Upper lobe of left lung (tissue), 6 donors: ENCODE measurements at regions not wholly inside any gene's neighbourhood (a gene's known extent, or its start where the extent isn't known, plus 50 kb on each side); places are given as distances from the start of the nearest gene placed in this dataset.

Source experiments
- ATAC-seq, 2 donors: fragments of 200-7000 bp; cut with Tn5 transposase; one replicate each; pipeline ENCODE4 v1.9.1; 2022; ENCODE audit warnings: mild to moderate bottlenecking in 2 of 2, moderate library complexity in 2 of 2; ENCODE audit not compliant: low FRiP score in 2 of 2
- DNase-seq, 2 donors: peaks; one replicate each; pipeline ENCODE4 v3.0.0-alpha.2; 2019 to 2020
- H3K27ac ChIP-seq, 4 donors: fragments of 200-600 bp; sonication (generic); one replicate each; pipeline ENCODE4 v1.5.1; 2016 to 2019
- H3K27me3 ChIP-seq, 4 donors: fragments of 200-600 bp; sonication (generic); one replicate each; pipeline ENCODE4 v1.5.1; 2017 to 2019
- H3K36me3 ChIP-seq, 4 donors: fragments of 200-600 bp; sonication (generic); one replicate each; pipeline ENCODE4 v1.5.1; 2016 to 2019
- H3K4me1 ChIP-seq, 4 donors: fragments of 200-600 bp; sonication (generic); one replicate each; pipeline ENCODE4 v1.5.1; 2018 to 2019
- H3K4me3 ChIP-seq, 4 donors: fragments of 200-600 bp; sonication (generic); one replicate each; pipeline ENCODE4 v1.5.1; 2017 to 2019; ENCODE audit warnings: mild to moderate bottlenecking in 2 of 4, moderate library complexity in 1 of 4
- H3K9me3 ChIP-seq, 4 donors: fragments of 200-600 bp; sonication (generic); one replicate each; pipeline ENCODE4 v1.5.1; 2018 to 2019
- CTCF ChIP-seq, 6 experiments: fragments of 450-650 bp in 4 of 6; fragments of 200-600 bp in 2 of 6; sonication (generic) in 2 of 6; IDR thresholded peaks; one replicate each; pipeline ENCODE4 v1.5.1; 2016 to 2019; ENCODE audit warnings: antibody characterized with exemption in 6 of 6
- EP300 ChIP-seq, 4 donors: sonication (generic); formaldehyde crosslinking; IDR thresholded peaks; one replicate each; pipeline ENCODE4 v1.5.1; 2017; ENCODE audit warnings: antibody characterized with exemption in 4 of 4, control low read depth in 2 of 4
- POLR2A ChIP-seq, 4 donors: fragments of 450-650 bp; IDR thresholded peaks; one replicate each; pipeline ENCODE4 v1.5.1; 2016 to 2017; ENCODE audit warnings: antibody characterized with exemption in 4 of 4, mild to moderate bottlenecking in 2 of 4
- POLR2AphosphoS5 ChIP-seq, 2 donors: sonication (generic); formaldehyde crosslinking; IDR thresholded peaks; one replicate each; pipeline ENCODE4 v1.5.1; 2017; ENCODE audit warnings: antibody characterized with exemption in 2 of 2
- WGBS, 2 donors: methylation state at CpG; one replicate each; pipeline ENCODE4 v1.1.5; 2017 to 2018; 5-methylcytosine and 5-hydroxymethylcytosine counted together
- donor health status: DM: no; HTN: no; CAD: no; lungs with moderate emphysema.
- donor health status: DM: no; HTN: yes; CAD: no; lungs with severe emphysema.

DNA sequence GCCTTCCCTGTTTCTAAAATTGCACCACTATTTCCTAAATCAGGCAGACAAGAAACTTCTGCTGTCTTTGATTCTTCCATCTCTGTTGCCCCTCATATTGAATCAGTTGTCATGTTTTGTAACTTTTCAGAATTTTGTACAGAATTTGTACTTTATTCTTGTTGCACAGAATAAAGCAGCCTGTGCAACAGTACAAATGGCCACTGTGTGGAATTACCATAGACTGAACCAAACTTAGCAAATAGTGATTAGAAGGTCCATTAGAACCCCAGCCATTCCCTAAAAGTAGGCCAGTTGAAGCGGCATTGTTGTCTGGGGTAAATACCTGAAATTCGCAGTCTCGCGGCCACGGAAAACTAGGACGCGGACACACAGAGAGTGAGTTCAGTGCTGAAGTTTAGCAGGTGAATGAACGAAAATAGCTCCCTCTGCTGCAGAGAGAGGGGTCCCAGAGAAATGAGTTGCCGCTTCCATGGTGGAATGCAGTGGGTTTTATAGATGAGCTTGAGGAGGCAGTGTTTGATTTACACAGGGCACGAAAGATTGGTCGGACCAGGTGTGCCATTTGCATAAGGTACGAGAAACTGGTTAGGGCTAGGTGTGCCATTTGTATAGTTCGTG lies 71.8 kb downstream of the C4orf33 start:
- no peaks in the 10 kb centered on the region for H3K9me3 ChIP-seq
- H3K27ac ChIP-seq: no peak overlapping the region
- no peak for DNase-seq
- H3K4me3 ChIP-seq: no peak overlapping the region
- TF ChIP-seq POLR2A (IDR thresholded peaks at IDR 0.05): no peak
- TF ChIP-seq EP300 (IDR thresholded peaks at IDR 0.05): no peak
- no peak for TF ChIP-seq CTCF (IDR thresholded peaks at IDR 0.05)
- no peak for TF ChIP-seq POLR2AphosphoS5 (IDR thresholded peaks at IDR 0.05)
- H3K36me3 ChIP-seq: no peaks in the 10 kb centered on the region
- no peak for ATAC-seq
- no peaks in the 10 kb centered on the region for H3K4me1 ChIP-seq
- 36 to 41% methylated on average over 13 of the region's 13 CpGs for WGBS, 2 donors
- no peaks in the 10 kb centered on the region for H3K27me3 ChIP-seq

- ATAC-seq: no peak
- no peaks in the 10 kb centered on the region for H3K27me3 ChIP-seq
- H3K4me1 ChIP-seq: no peaks in the 10 kb centered on the region
- DNase-seq: no peak
- TF ChIP-seq POLR2AphosphoS5 (IDR thresholded peaks at IDR 0.05) (no peak), POLR2A (IDR thresholded peaks at IDR 0.05) (no peak), EP300 (IDR thresholded peaks at IDR 0.05) (no peak), CTCF (IDR thresholded peaks at IDR 0.05) (no peak)
- no peaks in the 10 kb centered on the region for H3K36me3 ChIP-seq
- no peaks in the 10 kb centered on the region for H3K9me3 ChIP-seq
- no peak overlapping the region for H3K27ac ChIP-seq
- no peak overlapping the region for H3K4me3 ChIP-seq
These were observed 76.2 kb downstream of the C4orf33 start for GRCh38 chr4:129172181-129172580.

DNA sequence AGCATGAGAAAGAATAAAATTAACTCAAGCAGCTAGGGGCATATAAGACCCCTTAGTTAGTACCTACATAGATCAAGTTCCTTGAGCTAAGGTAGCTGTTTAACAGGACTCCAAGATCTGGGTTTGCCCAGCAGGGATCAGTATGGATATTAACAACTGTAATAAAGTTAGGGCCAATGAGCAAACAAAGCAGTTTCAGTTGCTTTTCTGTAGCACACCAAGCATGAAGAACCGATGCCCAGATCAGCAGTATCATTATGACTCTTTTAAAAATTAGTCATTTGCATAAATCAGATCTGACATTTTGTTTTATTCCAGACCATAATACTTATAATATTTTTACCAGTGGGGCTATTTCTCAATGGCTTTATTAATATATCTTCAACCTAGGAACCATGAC lies 80.9 kb downstream of the C4orf33 start:
- Histone ChIP-seq H3K4me3 (no peak overlapping the region), H3K9me3 (no peaks in the 10 kb centered on the region), H3K36me3 (no peaks in the 10 kb centered on the region), H3K4me1 (no peaks in the 10 kb centered on the region), H3K27me3 (no peaks in the 10 kb centered on the region), H3K27ac (no peak overlapping the region)
- WGBS, 2 donors: 84 to 88% methylated on average over 1 of the region's 1 CpG
- no peak for ATAC-seq
- DNase-seq: no peak
- TF ChIP-seq POLR2A (IDR thresholded peaks at IDR 0.05) (no peak), CTCF (IDR thresholded peaks at IDR 0.05) (no peak), EP300 (IDR thresholded peaks at IDR 0.05) (no peak), POLR2AphosphoS5 (IDR thresholded peaks at IDR 0.05) (no peak)

DNA sequence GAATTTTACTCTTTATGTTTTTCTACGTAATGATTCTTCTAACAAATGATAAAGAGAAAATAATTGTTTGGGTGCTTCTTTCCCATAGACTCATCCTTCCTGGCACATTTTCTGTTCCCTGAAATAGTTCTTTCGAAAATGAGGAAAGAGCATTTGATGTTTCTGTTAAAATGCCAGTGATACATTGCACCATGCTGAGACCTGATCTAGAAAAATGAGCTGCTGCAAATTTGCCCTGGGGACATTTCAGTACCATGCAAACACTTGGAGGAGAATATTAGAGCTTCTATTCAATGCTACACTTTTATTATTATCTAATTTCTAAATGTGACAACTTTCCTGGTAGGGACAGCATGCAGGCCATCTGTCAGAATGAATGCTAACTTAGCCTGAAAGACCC lies 83.3 kb downstream of the C4orf33 start:
- H3K36me3 ChIP-seq: no peaks in the 10 kb centered on the region
- 81 to 89% methylated on average over 2 of the region's 2 CpGs for whole genome bisulfite sequencing, 2 donors

GRCh38 chr4:129189630-129190029 lies 93.7 kb downstream of the C4orf33 start:
- ATAC-seq (no peak), DNase-seq (no peak)
- TF ChIP-seq POLR2AphosphoS5 (IDR thresholded peaks at IDR 0.05) (no peak), EP300 (IDR thresholded peaks at IDR 0.05) (no peak), CTCF (IDR thresholded peaks at IDR 0.05) (no peak), POLR2A (IDR thresholded peaks at IDR 0.05) (no peak)
- Histone ChIP-seq H3K27me3 (no peaks in the 10 kb centered on the region), H3K4me3 (no peak overlapping the region), H3K9me3 (no peaks in the 10 kb centered on the region), H3K4me1 (no peaks in the 10 kb centered on the region), H3K36me3 (no peaks in the 10 kb centered on the region), H3K27ac (no peak overlapping the region)
- WGBS, 2 donors: 68 to 75% methylated on average over 4 of the region's 4 CpGs

More for the DNA sequence above, 83.3 kb downstream of the C4orf33 start:
- ATAC-seq (no peak), DNase-seq (no peak)
- TF ChIP-seq POLR2A (IDR thresholded peaks at IDR 0.05): no peak
- Histone ChIP-seq H3K9me3 (no peaks in the 10 kb centered on the region), H3K27ac (no peak overlapping the region), H3K4me1 (no peaks in the 10 kb centered on the region), H3K27me3 (no peaks in the 10 kb centered on the region), H3K4me3 (no peak overlapping the region)
